Endodermal cell (in vitro differentiated cells): ENCODE measurements at regions not wholly inside any gene's neighbourhood (a gene's known extent, or its start where the extent isn't known, plus 50 kb on each side); places are given as distances from the start of the nearest gene placed in this dataset.

Experiments
- DNase-seq: peaks from one replicate; pipeline ENCODE4 v3.0.0-alpha.2; 2017
- H3K27ac ChIP-seq: 2 replicates; pipeline ENCODE4 v1.5.1; 2013; ENCODE audit warnings: mild to moderate bottlenecking, low read depth, low read length, moderate library complexity
- H3K27me3 ChIP-seq: 2 replicates; pipeline ENCODE4 v1.6.1; 2013; ENCODE audit warnings: mild to moderate bottlenecking, low read length, moderate library complexity; ENCODE audit not compliant: insufficient read depth, control insufficient read depth, poor library complexity, severe bottlenecking
- H3K36me3 ChIP-seq: 2 replicates; pipeline ENCODE4 v1.7.0; 2013; ENCODE audit warnings: mild to moderate bottlenecking, low read length, moderate library complexity; ENCODE audit not compliant: control insufficient read depth, insufficient read depth
- H3K4me1 ChIP-seq: one replicate; pipeline ENCODE4 v1.7.0; 2013; ENCODE audit warnings: low read length; ENCODE audit not compliant: control insufficient read depth, insufficient read depth
- H3K4me3 ChIP-seq: 2 replicates; pipeline ENCODE4 v1.5.1; 2013; ENCODE audit warnings: mild to moderate bottlenecking, low read length, moderate library complexity
- H3K9ac ChIP-seq: 2 replicates; pipeline ENCODE4 v1.6.1; 2013; ENCODE audit warnings: mild to moderate bottlenecking, low read length, moderate library complexity; ENCODE audit not compliant: poor library complexity, severe bottlenecking; ENCODE audit errors: extremely low read depth
- H3K9me3 ChIP-seq: 2 replicates; pipeline ENCODE4 v1.6.1; 2013; ENCODE audit warnings: mild to moderate bottlenecking, low read length, moderate library complexity; ENCODE audit not compliant: control insufficient read depth
- H3K27ac Mint-ChIP-seq: 2 replicates; pipeline ENCODE4 v1.8.0; 2020; ENCODE audit warnings: mixed read lengths
- H3K27me3 Mint-ChIP-seq: 2 replicates; pipeline ENCODE4 v1.8.0; 2021; ENCODE audit warnings: mild to moderate bottlenecking, mixed read lengths; ENCODE audit not compliant: insufficient read depth
- H3K36me3 Mint-ChIP-seq: 2 replicates; pipeline ENCODE4 v1.8.0; 2020; ENCODE audit warnings: low read depth, mixed read lengths
- H3K4me1 Mint-ChIP-seq: 2 replicates; pipeline ENCODE4 v1.8.0; 2020; ENCODE audit warnings: mixed read lengths
- H3K4me3 Mint-ChIP-seq: 2 replicates; pipeline ENCODE4 v1.8.0; 2020; ENCODE audit warnings: mild to moderate bottlenecking, moderate library complexity, mixed read lengths
- H3K9me3 Mint-ChIP-seq: 2 replicates; pipeline ENCODE4 v1.8.0; 2020; ENCODE audit warnings: mild to moderate bottlenecking, mixed read lengths
- CTCF ChIP-seq: fragments of 200-600 bp; sonication (generic); conservative IDR thresholded peaks from 2 replicates; pipeline ENCODE4 v1.5.0; 2021; ENCODE audit warnings: antibody characterized with exemption, mild to moderate bottlenecking
- WGBS, 2 experiments: methylation state at CpG; one replicate each; pipeline versions ENCODE4 v1.1.5 to v1.1.7; 2013; ENCODE audit warnings: missing lambda C conversion rate in 2 of 2, mixed read lengths in 1 of 2; ENCODE audit not compliant: insufficient coverage in 1 of 2, insufficient read length in 1 of 2; 5-methylcytosine and 5-hydroxymethylcytosine counted together

- no peaks in the 10 kb centered on the region for H3K4me1 ChIP-seq
- H3K27ac Mint-ChIP-seq = no peak overlapping the region
- 94 to 96% methylated on average over 4 to 8 of the region's 8 CpGs for WGBS, 2 experiments
These were observed 744.1 kb downstream of the BRD1 start for GRCh38 chr22:49083607-49084006.

GRCh38 chr22:49082451-49082850 is 745.2 kb downstream of the BRD1 start:
- Histone ChIP-seq H3K27me3 (no peaks in the 10 kb centered on the region), H3K9ac (no peak overlapping the region), H3K27ac (no peak overlapping the region), H3K36me3 (no peaks in the 10 kb centered on the region), H3K4me3 (no peak overlapping the region), H3K9me3 (no peaks in the 10 kb centered on the region), H3K4me1 (no peaks in the 10 kb centered on the region)
- no peaks in the 10 kb centered on the region for H3K27me3 Mint-ChIP-seq
- TF ChIP-seq CTCF = no peak
- H3K36me3 Mint-ChIP-seq = no peaks in the 10 kb centered on the region
- H3K4me3 Mint-ChIP-seq = no peak overlapping the region
- no peaks in the 10 kb centered on the region for H3K4me1 Mint-ChIP-seq
- 94 to 96% methylated on average over 13 of the region's 13 CpGs for WGBS, 2 experiments
- no peaks in the 10 kb centered on the region for H3K9me3 Mint-ChIP-seq
- H3K27ac Mint-ChIP-seq = no peak overlapping the region
- no peak for DNase-seq

More at GRCh38 chr22:49083607-49084006, 744.1 kb downstream of the BRD1 start:
- H3K27ac ChIP-seq = no peak overlapping the region
- no peaks in the 10 kb centered on the region for H3K27me3 ChIP-seq
- no peak for TF ChIP-seq CTCF
- Mint-ChIP-seq H3K4me3 (no peak overlapping the region), H3K4me1 (no peaks in the 10 kb centered on the region), H3K36me3 (no peaks in the 10 kb centered on the region), H3K27me3 (no peaks in the 10 kb centered on the region), H3K9me3 (no peaks in the 10 kb centered on the region)
- no peaks in the 10 kb centered on the region for H3K9me3 ChIP-seq
- no peak for DNase-seq
- H3K9ac ChIP-seq = no peak overlapping the region
- H3K4me3 ChIP-seq = no peak overlapping the region
- no peaks in the 10 kb centered on the region for H3K36me3 ChIP-seq

GRCh38 chr22:49081926-49082325 is 745.7 kb downstream of the BRD1 start:
- Mint-ChIP-seq H3K4me3 (no peak overlapping the region), H3K27me3 (no peaks in the 10 kb centered on the region)
- no peak for DNase-seq

More at GRCh38 chr22:49081926-49082325, 745.7 kb downstream of the BRD1 start:
- Histone ChIP-seq H3K9me3 (no peaks in the 10 kb centered on the region), H3K9ac (no peak overlapping the region), H3K4me1 (no peaks in the 10 kb centered on the region), H3K27me3 (no peaks in the 10 kb centered on the region), H3K4me3 (no peak overlapping the region), H3K27ac (no peak overlapping the region), H3K36me3 (no peaks in the 10 kb centered on the region)
- H3K27ac Mint-ChIP-seq = no peak overlapping the region
- H3K4me1 Mint-ChIP-seq = no peaks in the 10 kb centered on the region
- H3K9me3 Mint-ChIP-seq = no peaks in the 10 kb centered on the region
- 79 to 93% methylated on average over 8 to 10 of the region's 10 CpGs for WGBS, 2 experiments
- no peak for TF ChIP-seq CTCF
- no peaks in the 10 kb centered on the region for H3K36me3 Mint-ChIP-seq
